CD4-positive, alpha-beta T cell treated with Interleukin-6 for 4 hours (primary cell): ENCODE measurements at regions not wholly inside any gene's neighbourhood (a gene's known extent, or its start where the extent isn't known, plus 50 kb on each side); places are given as distances from the start of the nearest gene placed in this dataset.
"Not testable (repeated sequence)": the region's sequence is repeated elsewhere in the genome, so short reads cannot be mapped to it uniquely, and the experiment has no call there.

Experiments
- DNase-seq: peaks from one replicate; pipeline ENCODE4 v3.0.0-alpha.2; 2020; ENCODE audit warnings: mixed read lengths

GRCh38 chr3:125831005-125831750, 137.8 kb upstream of the ROPN1B start:
- DNase-seq: not testable (repeated sequence)

GRCh38 chr3:125835562-125835961, 133.4 kb upstream of the ROPN1B start:
- not testable (repeated sequence) for DNase-seq

- DNase-seq: peak; percentile 22
Observed at GRCh38 chr3:125836011-125836551, 132.9 kb upstream of the ROPN1B start.

- DNase-seq: not testable (repeated sequence)
Observed at GRCh38 chr3:125836786-125837185, 132.2 kb upstream of the ROPN1B start.

- DNase-seq: not testable (repeated sequence)
Observed at GRCh38 chr3:125838857-125839256, 130.1 kb upstream of the ROPN1B start.

- not testable (repeated sequence) for DNase-seq
Observed at GRCh38 chr3:125840465-125840864, 128.5 kb upstream of the ROPN1B start.

GRCh38 chr3:125847966-125848365, 121.0 kb upstream of the ROPN1B start:
- DNase-seq: not testable (repeated sequence)

- DNase-seq: not testable (repeated sequence)
Observed at GRCh38 chr3:125855006-125855405, 114.0 kb upstream of the ROPN1B start.

GRCh38 chr3:125860547-125860946, 108.4 kb upstream of the ROPN1B start:
- DNase-seq: not testable (repeated sequence)

- not testable (repeated sequence) for DNase-seq
Observed at GRCh38 chr3:125862841-125863254, 106.1 kb upstream of the ROPN1B start.

- not testable (repeated sequence) for DNase-seq
Observed at GRCh38 chr3:125864532-125864931, 104.4 kb upstream of the ROPN1B start.

GRCh38 chr3:125886006-125886405, 83.0 kb upstream of the ROPN1B start:
- not testable (repeated sequence) for DNase-seq

- DNase-seq: not testable (repeated sequence)
Observed at GRCh38 chr3:125899181-125899580, 69.8 kb upstream of the ROPN1B start.

GRCh38 chr3:125901473-125901872, 67.5 kb upstream of the ROPN1B start:
- DNase-seq: not testable (repeated sequence)

- not testable (repeated sequence) for DNase-seq
Observed at GRCh38 chr3:125903780-125904455, 65.1 kb upstream of the ROPN1B start.

- not testable (repeated sequence) for DNase-seq
Observed at GRCh38 chr3:125907279-125907678, 61.7 kb upstream of the ROPN1B start.

GRCh38 chr3:125910851-125911250, 58.1 kb upstream of the ROPN1B start:
- not testable (repeated sequence) for DNase-seq

GRCh38 chr3:125914608-125915436, 54.2 kb upstream of the ROPN1B start:
- not testable (repeated sequence) for DNase-seq

GRCh38 chr3:125915437-125915787, 53.6 kb upstream of the ROPN1B start:
- peak; percentile 36 for DNase-seq

- DNase-seq: peak; percentile 99
Observed at GRCh38 chr3:125915792-125916375, 53.1 kb upstream of the ROPN1B start.

- DNase-seq: peak; percentile 99
Observed at GRCh38 chr3:125916376-125916978, 52.5 kb upstream of the ROPN1B start.

- DNase-seq: peak; percentile 14
Observed at GRCh38 chr3:125917020-125917549, 51.9 kb upstream of the ROPN1B start.
